Muscle of leg (tissue), 3 donors: ENCODE measurements at regions not wholly inside any gene's neighbourhood (a gene's known extent, or its start where the extent isn't known, plus 50 kb on each side); places are given as distances from the start of the nearest gene placed in this dataset.

Experiments
- DNase-seq: peaks from one replicate; pipeline ENCODE4 v3.0.0; 2013
- H3K27ac ChIP-seq: one replicate; pipeline ENCODE4 v1.5.1; 2013; ENCODE audit warnings: mild to moderate bottlenecking, low read length, control low read depth
- H3K27me3 ChIP-seq: one replicate; pipeline ENCODE4 v1.6.1; 2013; ENCODE audit warnings: low read length; ENCODE audit not compliant: control insufficient read depth, insufficient read depth
- H3K36me3 ChIP-seq: one replicate; pipeline ENCODE4 v1.6.1; 2013; ENCODE audit warnings: low read length; ENCODE audit not compliant: control insufficient read depth, insufficient read depth
- H3K4me1 ChIP-seq: one replicate; pipeline ENCODE4 v1.6.1; 2013; ENCODE audit warnings: low read length; ENCODE audit not compliant: control insufficient read depth, insufficient read depth
- H3K4me3 ChIP-seq: one replicate; pipeline ENCODE4 v1.5.1; 2013; ENCODE audit warnings: low read length, control low read depth
- H3K9me3 ChIP-seq: replicated peaks from 2 replicates; pipeline ENCODE4 v1.6.1; 2013; ENCODE audit warnings: low read depth, low read length; ENCODE audit not compliant: control insufficient read depth
- WGBS: methylation state at CpG from one replicate; pipeline ENCODE4 v1.1.5; 2013; ENCODE audit warnings: missing lambda C conversion rate; ENCODE audit not compliant: insufficient coverage; 5-methylcytosine and 5-hydroxymethylcytosine counted together

GRCh38 chr1:36540056-36540455 lies 57.3 kb upstream of the CSF3R start:
- no peaks in the 10 kb centered on the region for H3K9me3 ChIP-seq
- H3K4me3 ChIP-seq: no peak overlapping the region
- 69% methylated on average over 6 of the region's 10 CpGs for WGBS
- DNase-seq: no peak
- no peaks in the 10 kb centered on the region for H3K4me1 ChIP-seq
- no peak overlapping the region for H3K27ac ChIP-seq
- peaks cover 4% of the 10 kb centered on the region for H3K27me3 ChIP-seq
- H3K36me3 ChIP-seq: no peaks in the 10 kb centered on the region

DNA sequence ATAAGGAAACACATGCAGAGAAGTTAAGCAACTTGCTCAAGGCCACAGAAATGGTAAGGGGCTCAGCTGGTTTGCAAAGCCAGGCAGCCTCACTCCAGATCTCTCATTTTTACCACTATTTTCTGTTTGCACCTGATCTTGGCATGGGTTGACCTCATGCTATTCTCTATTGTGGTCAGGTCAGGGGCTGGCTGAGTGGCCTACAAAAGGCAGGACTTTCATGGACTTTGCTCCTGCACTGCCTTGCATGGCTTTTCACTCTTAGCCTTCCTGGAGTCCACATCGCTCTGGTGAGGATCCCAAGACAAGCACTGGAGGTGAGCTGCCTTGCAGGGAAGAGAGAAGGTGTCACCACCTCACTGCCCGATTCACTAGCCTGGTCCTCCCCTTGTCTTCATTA lies 56.8 kb upstream of the CSF3R start:
- Histone ChIP-seq H3K4me1 (no peaks in the 10 kb centered on the region), H3K27me3 (peaks cover 4% of the 10 kb centered on the region), H3K4me3 (no peak overlapping the region), H3K27ac (no peak overlapping the region), H3K36me3 (no peaks in the 10 kb centered on the region), H3K9me3 (no peaks in the 10 kb centered on the region)
- no peak for DNase-seq
- WGBS: 40% methylated on average over 1 of the region's 2 CpGs

GRCh38 chr1:36537991-36538390 lies 55.3 kb upstream of the CSF3R start:
- DNase-seq: no peak
- Histone ChIP-seq H3K27me3 (peaks cover 4% of the 10 kb centered on the region), H3K4me1 (no peaks in the 10 kb centered on the region), H3K9me3 (no peaks in the 10 kb centered on the region), H3K27ac (no peak overlapping the region), H3K4me3 (no peak overlapping the region), H3K36me3 (no peaks in the 10 kb centered on the region)
- WGBS: no CpG with 5 or more reads among the region's 4 CpGs

GRCh38 chr1:36537190-36537768 lies 54.6 kb upstream of the CSF3R start:
- H3K4me3 ChIP-seq: no peak overlapping the region
- peaks cover 4% of the 10 kb centered on the region for H3K27me3 ChIP-seq
- no peaks in the 10 kb centered on the region for H3K9me3 ChIP-seq
- 0% methylated on average over 1 of the region's 2 CpGs for WGBS
- DNase-seq: no peak
- no peaks in the 10 kb centered on the region for H3K36me3 ChIP-seq
- H3K27ac ChIP-seq: no peak overlapping the region
- no peaks in the 10 kb centered on the region for H3K4me1 ChIP-seq

DNA sequence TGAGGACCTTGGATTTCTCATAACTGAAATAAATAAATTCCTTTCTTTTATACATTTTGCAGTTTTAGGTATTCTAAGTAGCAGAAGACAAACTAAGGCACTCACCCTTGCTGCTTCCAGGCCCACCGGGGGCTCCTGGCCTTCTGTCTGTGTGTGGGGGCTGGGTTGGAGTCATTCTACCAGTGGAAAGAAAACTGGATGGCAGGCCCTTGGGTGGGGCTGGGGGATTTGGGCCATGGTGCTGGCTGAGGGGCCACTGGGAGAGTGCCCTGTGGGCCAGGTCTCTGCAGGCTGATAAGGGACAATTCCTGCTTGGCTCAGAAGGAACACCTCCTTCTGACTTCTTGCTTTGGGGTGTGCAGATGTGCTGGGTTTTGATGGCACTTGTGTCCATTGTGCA lies 54.0 kb upstream of the CSF3R start:
- no peaks in the 10 kb centered on the region for H3K9me3 ChIP-seq
- no peaks in the 10 kb centered on the region for H3K36me3 ChIP-seq
- WGBS: 78% methylated on average over 1 of the region's 1 CpG
- no peak for DNase-seq
- H3K27me3 ChIP-seq: peaks cover 3% of the 10 kb centered on the region
- H3K4me1 ChIP-seq: no peaks in the 10 kb centered on the region
- no peak overlapping the region for H3K4me3 ChIP-seq
- no peak overlapping the region for H3K27ac ChIP-seq

GRCh38 chr1:36534711-36535412 lies 52.1 kb upstream of the CSF3R start:
- peaks cover 4% of the 10 kb centered on the region for H3K27me3 ChIP-seq
- DNase-seq: no peak
- 74% methylated on average over 11 of the region's 12 CpGs for WGBS

GRCh38 chr1:36533897-36534296 lies 51.2 kb upstream of the CSF3R start:
- no peaks in the 10 kb centered on the region for H3K4me1 ChIP-seq
- peaks cover 4% of the 10 kb centered on the region for H3K27me3 ChIP-seq
- H3K36me3 ChIP-seq: no peaks in the 10 kb centered on the region
- no peak for DNase-seq
- H3K9me3 ChIP-seq: no peaks in the 10 kb centered on the region
- no peak overlapping the region for H3K4me3 ChIP-seq
- H3K27ac ChIP-seq: no peak overlapping the region
- 78% methylated on average over 3 of the region's 4 CpGs for WGBS

More at GRCh38 chr1:36534711-36535412, 52.1 kb upstream of the CSF3R start:
- H3K36me3 ChIP-seq: no peaks in the 10 kb centered on the region
- H3K4me1 ChIP-seq: no peaks in the 10 kb centered on the region
- no peaks in the 10 kb centered on the region for H3K9me3 ChIP-seq
- no peak overlapping the region for H3K4me3 ChIP-seq
- no peak overlapping the region for H3K27ac ChIP-seq

DNA sequence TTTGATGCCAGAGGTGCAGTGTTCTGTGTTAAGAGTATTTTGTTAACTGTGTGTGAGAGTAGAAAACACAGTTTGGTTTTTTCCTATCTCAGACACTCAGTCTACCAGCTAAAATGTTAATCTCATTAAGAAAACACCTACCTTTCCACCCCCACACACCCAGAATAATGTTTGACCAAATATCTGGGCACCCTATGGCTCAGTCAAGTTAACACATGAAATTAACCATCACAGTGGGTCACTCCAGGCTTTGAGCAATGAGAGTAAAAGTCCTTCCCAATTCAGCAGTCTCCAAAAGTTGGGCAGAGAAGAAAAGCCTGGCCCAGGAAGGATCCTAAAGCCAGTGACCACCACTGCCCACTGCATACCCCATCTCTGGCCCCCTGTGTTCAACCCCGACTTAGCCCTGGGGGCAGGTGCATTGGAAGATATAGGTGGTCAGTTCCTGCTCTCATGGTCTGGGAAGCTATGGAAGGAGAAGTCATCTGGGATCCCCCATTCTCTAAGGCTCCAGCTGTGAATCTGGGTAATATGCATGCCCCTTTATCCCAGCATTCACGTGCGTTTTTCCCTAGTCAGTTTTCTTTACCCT lies 50.2 kb upstream of the CSF3R start:
- H3K4me1 ChIP-seq: no peaks in the 10 kb centered on the region
- H3K36me3 ChIP-seq: no peaks in the 10 kb centered on the region
- no peak overlapping the region for H3K4me3 ChIP-seq
- no peak overlapping the region for H3K27ac ChIP-seq
- peaks cover 4% of the 10 kb centered on the region for H3K27me3 ChIP-seq
- WGBS: 67% methylated on average over 2 of the region's 3 CpGs
- H3K9me3 ChIP-seq: no peaks in the 10 kb centered on the region
- no peak for DNase-seq
